Neural progenitor cell (in vitro differentiated cells): ENCODE measurements at regions not wholly inside any gene's neighbourhood (a gene's known extent, or its start where the extent isn't known, plus 50 kb on each side); places are given as distances from the start of the nearest gene placed in this dataset.

Experiments used
- DNase-seq: peaks from one replicate; pipeline ENCODE4 v3.0.0-alpha.2; 2016; ENCODE audit warnings: low spot score
- H2AFZ ChIP-seq: fragments of 200-600 bp; sonication (generic); replicated peaks from 2 replicates; pipeline ENCODE4 v1.6.1; 2016; ENCODE audit warnings: antibody characterized with exemption
- H3F3A ChIP-seq: fragments of 200-600 bp; sonication (generic); 2 replicates; pipeline ENCODE4 v1.6.1; 2016; ENCODE audit warnings: antibody characterized with exemption, low read depth
- H3K27ac ChIP-seq: fragments of 200-600 bp; sonication (generic); 2 replicates; pipeline ENCODE4 v1.5.1; 2016; ENCODE audit warnings: mild to moderate bottlenecking
- H3K27me3 ChIP-seq: fragments of 200-600 bp; sonication (generic); 2 replicates; pipeline ENCODE4 v1.6.1; 2016; ENCODE audit warnings: mild to moderate bottlenecking, moderate library complexity
- H3K36me3 ChIP-seq: fragments of 200-600 bp; sonication (generic); 2 replicates; pipeline ENCODE4 v1.5.1; 2016
- H3K4me1 ChIP-seq: fragments of 200-600 bp; sonication (generic); 2 replicates; pipeline ENCODE4 v1.6.1; 2016; ENCODE audit warnings: mixed run types
- H3K4me2 ChIP-seq: fragments of 200-600 bp; sonication (generic); 2 replicates; pipeline ENCODE4 v1.6.1; 2016
- H3K4me3 ChIP-seq: fragments of 200-600 bp; sonication (generic); 2 replicates; pipeline ENCODE4 v1.5.1; 2016
- H3K79me2 ChIP-seq: fragments of 200-600 bp; sonication (generic); 2 replicates; pipeline ENCODE4 v1.6.1; 2016; ENCODE audit warnings: low read depth
- H3K9ac ChIP-seq: fragments of 200-600 bp; sonication (generic); 2 replicates; pipeline ENCODE4 v1.6.1; 2016
- H3K9me3 ChIP-seq: fragments of 200-600 bp; sonication (generic); 2 replicates; pipeline ENCODE4 v1.5.1; 2016; ENCODE audit warnings: low read depth
- H4K20me1 ChIP-seq: fragments of 200-600 bp; sonication (generic); 2 replicates; pipeline ENCODE4 v1.6.1; 2016; ENCODE audit warnings: low read depth
- H3K27ac Mint-ChIP-seq: 3 replicates; pipeline ENCODE4 v1.8.0; 2021; ENCODE audit warnings: mixed read lengths
- H3K27me3 Mint-ChIP-seq: 2 replicates; pipeline ENCODE4 v1.8.0; 2022; ENCODE audit warnings: low read depth, mild to moderate bottlenecking, inconsistent platforms, moderate library complexity, mixed read lengths; ENCODE audit not compliant: insufficient read depth
- H3K36me3 Mint-ChIP-seq: 3 replicates; pipeline ENCODE4 v1.8.0; 2021; ENCODE audit warnings: mixed read lengths
- H3K4me1 Mint-ChIP-seq: 3 replicates; pipeline ENCODE4 v1.8.0; 2021; ENCODE audit warnings: mixed read lengths
- H3K4me3 Mint-ChIP-seq: 3 replicates; pipeline ENCODE4 v1.8.0; 2021; ENCODE audit warnings: mild to moderate bottlenecking, moderate library complexity, mixed read lengths
- H3K9me3 Mint-ChIP-seq: 3 replicates; pipeline ENCODE4 v1.8.0; 2020; ENCODE audit warnings: mixed read lengths
- CTCF ChIP-seq: fragments of 200-600 bp; sonication (generic); IDR thresholded peaks from 2 replicates; pipeline ENCODE4 v1.5.1; 2017; ENCODE audit warnings: antibody characterized with exemption, mild to moderate bottlenecking
- EZH2 ChIP-seq: fragments of 200-600 bp; sonication (generic); IDR thresholded peaks from 2 replicates; pipeline ENCODE4 v1.6.1; 2017; ENCODE audit warnings: antibody characterized with exemption, mild to moderate bottlenecking, moderate library complexity
- EZH2phosphoT487 ChIP-seq: fragments of 200-600 bp; sonication (generic); IDR thresholded peaks from 2 replicates; pipeline ENCODE4 v1.6.1; 2017; ENCODE audit warnings: antibody characterized with exemption

GRCh38 chr4:130563185-130563888, 1467.4 kb downstream of the C4orf33 start:
- H3K9me3 ChIP-seq, result no peaks in the 10 kb centered on the region
- H3K27me3 Mint-ChIP-seq, result peaks cover 3% of the 10 kb centered on the region
- H3K36me3 ChIP-seq, result no peaks in the 10 kb centered on the region
- H3K9me3 Mint-ChIP-seq, result peaks cover 11% of the 10 kb centered on the region
- H2AFZ ChIP-seq, result peak overlapping the region; percentile 98
- DNase-seq, result peak; percentile 82
- no peak overlapping the region for H3K4me2 ChIP-seq
- H3K4me3 Mint-ChIP-seq, result peak overlapping the region; percentile 2
- H4K20me1 ChIP-seq, result no peaks in the 10 kb centered on the region
- H3K9ac ChIP-seq, result no peak overlapping the region
- no peak overlapping the region for H3K27ac Mint-ChIP-seq
- no peak overlapping the region for H3K4me3 ChIP-seq
- peak overlapping the region; percentile 7 for H3K27ac ChIP-seq
- H3F3A ChIP-seq, result no peaks in the 10 kb centered on the region
- no peaks in the 10 kb centered on the region for H3K79me2 ChIP-seq
- peaks cover 9% of the 10 kb centered on the region for H3K4me1 ChIP-seq
- no peaks in the 10 kb centered on the region for H3K36me3 Mint-ChIP-seq
- TF ChIP-seq CTCF, result peak; percentile 69
- no peak for TF ChIP-seq EZH2
- H3K4me1 Mint-ChIP-seq, result peaks cover 14% of the 10 kb centered on the region
- no peaks in the 10 kb centered on the region for H3K27me3 ChIP-seq

- no peak overlapping the region for H3K4me3 ChIP-seq
- H3K27me3 ChIP-seq, result no peaks in the 10 kb centered on the region
- H3K4me1 Mint-ChIP-seq, result peaks cover 14% of the 10 kb centered on the region
- H3K9ac ChIP-seq, result no peak overlapping the region
- H3K27ac ChIP-seq, result no peak overlapping the region
- no peak for TF ChIP-seq EZH2
- TF ChIP-seq EZH2phosphoT487, result no peak
- no peak for TF ChIP-seq CTCF
- no peaks in the 10 kb centered on the region for H4K20me1 ChIP-seq
- no peak overlapping the region for H3K4me2 ChIP-seq
- DNase-seq, result no peak
- no peaks in the 10 kb centered on the region for H3K79me2 ChIP-seq
- peaks cover 9% of the 10 kb centered on the region for H3K4me1 ChIP-seq
- H3K9me3 ChIP-seq, result peaks cover 1% of the 10 kb centered on the region
- H3K9me3 Mint-ChIP-seq, result peaks cover 12% of the 10 kb centered on the region
- peak overlapping the region; percentile 98 for H2AFZ ChIP-seq
- H3K27ac Mint-ChIP-seq, result peak overlapping the region; percentile 26
- H3K36me3 Mint-ChIP-seq, result no peaks in the 10 kb centered on the region
- H3K36me3 ChIP-seq, result no peaks in the 10 kb centered on the region
- H3K27me3 Mint-ChIP-seq, result peaks cover 3% of the 10 kb centered on the region
- no peak overlapping the region for H3K4me3 Mint-ChIP-seq
- no peaks in the 10 kb centered on the region for H3F3A ChIP-seq
These were observed 1468.0 kb downstream of the C4orf33 start for GRCh38 chr4:130563889-130564418.

- DNase-seq, result no peak
- peaks cover 8% of the 10 kb centered on the region for H3K4me1 Mint-ChIP-seq
- H3K27ac ChIP-seq, result no peak overlapping the region
- no peaks in the 10 kb centered on the region for H3K36me3 Mint-ChIP-seq
- no peak overlapping the region for H3K4me2 ChIP-seq
- no peaks in the 10 kb centered on the region for H3K27me3 ChIP-seq
- no peak overlapping the region for H2AFZ ChIP-seq
- H3K9ac ChIP-seq, result no peak overlapping the region
- H3K9me3 Mint-ChIP-seq, result peaks cover 32% of the 10 kb centered on the region
- peaks cover 10% of the 10 kb centered on the region for H3K27me3 Mint-ChIP-seq
- no peak for TF ChIP-seq EZH2
- TF ChIP-seq EZH2phosphoT487, result no peak
- TF ChIP-seq CTCF, result no peak
- no peak overlapping the region for H3K4me3 Mint-ChIP-seq
- H3K4me1 ChIP-seq, result no peaks in the 10 kb centered on the region
- H3K36me3 ChIP-seq, result peaks cover 9% of the 10 kb centered on the region
- peaks cover 6% of the 10 kb centered on the region for H3K9me3 ChIP-seq
- H3K27ac Mint-ChIP-seq, result no peak overlapping the region
- H4K20me1 ChIP-seq, result no peaks in the 10 kb centered on the region
- H3F3A ChIP-seq, result no peaks in the 10 kb centered on the region
- H3K79me2 ChIP-seq, result no peaks in the 10 kb centered on the region
- no peak overlapping the region for H3K4me3 ChIP-seq
These were observed 1472.8 kb downstream of the C4orf33 start for GRCh38 chr4:130568746-130569145.
